ENCODE measurements at regions not wholly inside any gene's neighbourhood (a gene's known extent, or its start where the extent isn't known, plus 50 kb on each side); places are given as distances from the start of the nearest gene placed in this dataset.

GRCh38 chr10:4086131-4086898, 301.3 kb upstream of the KLF6 start:
- no peak for DNase-seq

- DNase-seq, result no peak
Observed at GRCh38 chr10:4083509-4084003, 298.5 kb upstream of the KLF6 start.

GRCh38 chr10:4082861-4083260, 297.9 kb upstream of the KLF6 start:
- DNase-seq, result no peak

- DNase-seq, result no peak
Observed at GRCh38 chr10:4081685-4082111, 296.7 kb upstream of the KLF6 start.

- DNase-seq, result no peak
Observed at GRCh38 chr10:4080225-4080805, 295.3 kb upstream of the KLF6 start.

- DNase-seq, result no peak
Observed at GRCh38 chr10:4079803-4080202, 294.8 kb upstream of the KLF6 start.

- no peak for DNase-seq
Observed at GRCh38 chr10:4077804-4078203, 292.8 kb upstream of the KLF6 start.

- DNase-seq, result no peak
Observed at GRCh38 chr10:4076983-4077382, 292.0 kb upstream of the KLF6 start.

GRCh38 chr10:4075443-4075842, 290.4 kb upstream of the KLF6 start:
- no peak for DNase-seq

GRCh38 chr10:4074545-4075407, 289.8 kb upstream of the KLF6 start:
- no peak for DNase-seq

- DNase-seq, result no peak
Observed at GRCh38 chr10:4073912-4074311, 288.9 kb upstream of the KLF6 start.

- DNase-seq, result peak; percentile 7
Observed at GRCh38 chr10:4070921-4071660, 286.1 kb upstream of the KLF6 start.

- no peak for DNase-seq
Observed at GRCh38 chr10:4070184-4070583, 285.2 kb upstream of the KLF6 start.

- DNase-seq, result no peak
Observed at GRCh38 chr10:4069491-4069890, 284.5 kb upstream of the KLF6 start.

GRCh38 chr10:4068629-4069028, 283.6 kb upstream of the KLF6 start:
- no peak for DNase-seq

- no peak for DNase-seq
Observed at GRCh38 chr10:4067931-4068561, 283.0 kb upstream of the KLF6 start.

- DNase-seq, result no peak
Observed at GRCh38 chr10:4067531-4067930, 282.5 kb upstream of the KLF6 start.

- no peak for DNase-seq
Observed at GRCh38 chr10:4066581-4067390, 281.8 kb upstream of the KLF6 start.

- no peak for DNase-seq
Observed at GRCh38 chr10:4064489-4064888, 279.5 kb upstream of the KLF6 start.

GRCh38 chr10:4063717-4064116, 278.7 kb upstream of the KLF6 start:
- no peak for DNase-seq

- DNase-seq, result no peak
Observed at GRCh38 chr10:4062751-4063150, 277.7 kb upstream of the KLF6 start.

- DNase-seq, result no peak
Observed at GRCh38 chr10:4062072-4062471, 277.1 kb upstream of the KLF6 start.
